ENCODE measurements at regions not wholly inside any gene's neighbourhood (a gene's known extent, or its start where the extent isn't known, plus 50 kb on each side); places are given as distances from the start of the nearest gene placed in this dataset.
"Not testable (repeated sequence)": the region's sequence is repeated elsewhere in the genome, so short reads cannot be mapped to it uniquely, and the experiment has no call there.

DNA sequence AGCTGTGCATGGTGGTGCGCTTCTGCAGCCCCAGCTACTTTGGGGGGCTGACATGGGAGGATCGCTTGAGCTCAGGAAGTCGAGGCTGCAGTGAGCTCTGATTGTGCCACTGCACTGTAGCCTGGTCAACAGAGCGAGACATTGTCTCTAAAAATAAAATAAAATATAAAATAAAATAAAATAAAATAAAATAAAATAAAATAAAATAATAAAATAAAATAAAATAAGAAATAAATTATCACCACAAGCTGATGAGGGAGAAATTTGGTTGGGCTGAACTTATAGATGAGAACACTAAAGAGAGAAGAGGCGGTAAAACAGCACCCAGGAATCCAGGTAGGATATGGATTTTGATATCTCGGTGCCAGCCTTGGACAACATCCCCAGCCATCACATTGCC lies 933.7 kb downstream of the NLGN4X start:
- DNase-seq: no peak
- Mint-ChIP-seq H3K36me3 (ENCODE audit: insufficient read depth, unreplicated experiment) (no peaks in the 10 kb centered on the region), H3K9me3 (ENCODE audit: unreplicated experiment) (no peaks in the 10 kb centered on the region), H3K4me1 (ENCODE audit: low read depth, unreplicated experiment) (no peaks in the 10 kb centered on the region), H3K27ac (ENCODE audit: unreplicated experiment) (no peak overlapping the region), H3K4me3 (ENCODE audit: unreplicated experiment) (no peak overlapping the region), H3K27me3 (ENCODE audit: insufficient read depth, unreplicated experiment) (no peaks in the 10 kb centered on the region)
- intact Hi-C loops (cut with micrococcal nuclease; ENCODE audit: unreplicated experiment): no loop called here
- Histone ChIP-seq H3K27me3 (replicated peaks; ENCODE audit: control insufficient read depth, insufficient read depth, low read length) (no peaks in the 10 kb centered on the region), H3K4me1 (no peaks in the 10 kb centered on the region), H3K36me3 (ENCODE audit: control insufficient read depth, insufficient read depth, low read length) (no peaks in the 10 kb centered on the region), H3K4me3 (ENCODE audit: low read depth, low read length) (no peak overlapping the region), H3K9me3 (no peaks in the 10 kb centered on the region)
- ChIA-PET POLR2A (no interaction called here), CTCF (no interaction called here)
- BruUV-seq (replicated peaks): no TSS peak
- TF ChIP-seq, protein P1, sequence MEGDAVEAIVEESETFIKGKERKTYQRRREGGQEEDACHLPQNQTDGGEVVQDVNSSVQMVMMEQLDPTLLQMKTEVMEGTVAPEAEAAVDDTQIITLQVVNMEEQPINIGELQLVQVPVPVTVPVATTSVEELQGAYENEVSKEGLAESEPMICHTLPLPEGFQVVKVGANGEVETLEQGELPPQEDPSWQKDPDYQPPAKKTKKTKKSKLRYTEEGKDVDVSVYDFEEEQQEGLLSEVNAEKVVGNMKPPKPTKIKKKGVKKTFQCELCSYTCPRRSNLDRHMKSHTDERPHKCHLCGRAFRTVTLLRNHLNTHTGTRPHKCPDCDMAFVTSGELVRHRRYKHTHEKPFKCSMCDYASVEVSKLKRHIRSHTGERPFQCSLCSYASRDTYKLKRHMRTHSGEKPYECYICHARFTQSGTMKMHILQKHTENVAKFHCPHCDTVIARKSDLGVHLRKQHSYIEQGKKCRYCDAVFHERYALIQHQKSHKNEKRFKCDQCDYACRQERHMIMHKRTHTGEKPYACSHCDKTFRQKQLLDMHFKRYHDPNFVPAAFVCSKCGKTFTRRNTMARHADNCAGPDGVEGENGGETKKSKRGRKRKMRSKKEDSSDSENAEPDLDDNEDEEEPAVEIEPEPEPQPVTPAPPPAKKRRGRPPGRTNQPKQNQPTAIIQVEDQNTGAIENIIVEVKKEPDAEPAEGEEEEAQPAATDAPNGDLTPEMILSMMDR (IDR thresholded peaks at IDR 0.05; ENCODE audit: insufficient read depth in 1 of 2, low read depth in 1 of 2, low read length in 1 of 2, severe bottlenecking in 1 of 2, unreplicated experiment in 1 of 2): no peak

DNA sequence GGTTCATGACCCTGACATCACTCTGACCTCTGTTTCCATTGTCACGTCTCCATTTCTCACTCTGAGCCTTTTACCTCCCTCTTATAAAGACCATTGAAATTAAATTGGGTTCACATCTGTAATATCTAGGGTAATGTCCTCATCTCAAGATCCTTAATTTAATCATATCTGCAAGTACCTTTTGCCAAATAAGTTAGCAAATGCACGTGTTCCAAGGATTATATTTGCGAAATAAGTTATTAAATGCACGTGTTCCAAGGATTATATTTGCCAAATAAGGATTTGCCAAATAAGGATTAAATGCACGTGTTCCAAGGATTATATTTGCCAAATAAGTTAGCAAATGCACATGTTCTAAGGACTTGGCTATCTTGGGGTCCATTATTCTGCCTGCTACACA lies 938.0 kb downstream of the NLGN4X start:
- H3K4me3 ChIP-seq (ENCODE audit: low read depth, low read length): no peak overlapping the region
- CTCF ChIA-PET: no interaction called here
- H3K27me3 Mint-ChIP-seq (ENCODE audit: insufficient read depth, unreplicated experiment): no peaks in the 10 kb centered on the region
- no peaks in the 10 kb centered on the region for H3K36me3 ChIP-seq (ENCODE audit: control insufficient read depth, insufficient read depth, low read length)
- H3K9me3 Mint-ChIP-seq (ENCODE audit: unreplicated experiment): peaks cover 10% of the 10 kb centered on the region
- H3K4me1 Mint-ChIP-seq (ENCODE audit: low read depth, unreplicated experiment): no peaks in the 10 kb centered on the region
- H3K4me1 ChIP-seq: no peaks in the 10 kb centered on the region
- intact Hi-C loops (cut with micrococcal nuclease; ENCODE audit: unreplicated experiment): no loop called here
- H3K27ac Mint-ChIP-seq (ENCODE audit: unreplicated experiment): no peak overlapping the region
- no peak for DNase-seq
- H3K9me3 ChIP-seq: no peaks in the 10 kb centered on the region
- no TSS peak for BruUV-seq (replicated peaks)
- no peaks in the 10 kb centered on the region for H3K27me3 ChIP-seq (replicated peaks; ENCODE audit: control insufficient read depth, insufficient read depth, low read length)
- H3K36me3 Mint-ChIP-seq (ENCODE audit: insufficient read depth, unreplicated experiment): no peaks in the 10 kb centered on the region
- H3K4me3 Mint-ChIP-seq (ENCODE audit: unreplicated experiment): no peak overlapping the region
- POLR2A ChIA-PET: no interaction called here
- TF ChIP-seq, protein P1 (IDR thresholded peaks at IDR 0.05; ENCODE audit: insufficient read depth in 1 of 2, low read depth in 1 of 2, low read length in 1 of 2, severe bottlenecking in 1 of 2, unreplicated experiment in 1 of 2): no peak

DNA sequence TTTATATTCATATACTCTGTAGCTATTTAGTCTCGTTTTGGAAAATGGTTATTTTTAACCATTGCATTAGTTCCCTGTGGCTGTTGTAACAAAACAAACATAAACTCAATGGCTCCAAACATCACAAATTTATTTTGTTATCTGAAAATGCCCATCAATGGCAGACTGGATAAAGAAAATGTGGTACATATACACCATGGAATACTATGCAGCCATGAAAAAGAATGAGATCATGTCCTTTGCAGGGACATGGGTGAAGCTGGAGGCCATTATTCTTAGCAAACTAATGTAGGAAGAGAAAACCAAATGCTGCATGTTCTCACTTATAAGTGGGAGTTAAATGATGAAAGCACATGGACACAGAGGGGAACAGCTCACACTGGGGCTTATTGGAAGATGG lies 938.7 kb downstream of the NLGN4X start:
- H3K4me3 Mint-ChIP-seq (ENCODE audit: unreplicated experiment); POLR2A ChIA-PET; H3K27me3 ChIP-seq (replicated peaks; ENCODE audit: control insufficient read depth, insufficient read depth, low read length); H3K27me3 Mint-ChIP-seq (ENCODE audit: insufficient read depth, unreplicated experiment); H3K36me3 ChIP-seq (ENCODE audit: control insufficient read depth, insufficient read depth, low read length); intact Hi-C loops (cut with micrococcal nuclease; ENCODE audit: unreplicated experiment); CTCF ChIA-PET; BruUV-seq (replicated peaks); H3K4me1 Mint-ChIP-seq (ENCODE audit: low read depth, unreplicated experiment); H3K4me1 ChIP-seq; DNase-seq; H3K9me3 ChIP-seq; H3K36me3 Mint-ChIP-seq (ENCODE audit: insufficient read depth, unreplicated experiment); H3K4me3 ChIP-seq (ENCODE audit: low read depth, low read length); H3K27ac Mint-ChIP-seq (ENCODE audit: unreplicated experiment): not testable (repeated sequence)
- peaks cover 10% of the 10 kb centered on the region for H3K9me3 Mint-ChIP-seq (ENCODE audit: unreplicated experiment)

DNA sequence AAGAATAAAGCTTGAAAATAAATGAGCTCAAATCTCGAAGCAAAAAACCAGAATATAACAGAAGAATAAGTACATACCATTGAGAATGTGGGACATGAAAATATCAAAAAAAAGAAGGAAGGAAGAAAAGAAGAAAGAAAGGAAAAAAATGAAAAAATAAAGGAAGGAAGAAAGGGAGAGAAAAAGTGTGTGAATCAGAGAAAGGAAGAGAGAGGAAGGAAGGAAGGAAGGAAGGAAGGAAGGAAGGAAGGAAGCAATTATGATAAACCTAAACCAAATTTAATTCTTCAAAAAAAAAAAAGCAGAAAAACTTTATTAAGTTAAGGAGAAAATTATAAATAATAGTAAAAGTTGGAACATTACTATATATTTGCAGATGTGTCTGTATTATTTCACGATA lies 949.8 kb downstream of the NLGN4X start:
- Mint-ChIP-seq H3K4me3 (ENCODE audit: unreplicated experiment) (no peak overlapping the region), H3K36me3 (ENCODE audit: insufficient read depth, unreplicated experiment) (no peaks in the 10 kb centered on the region), H3K9me3 (ENCODE audit: unreplicated experiment) (no peaks in the 10 kb centered on the region), H3K4me1 (ENCODE audit: low read depth, unreplicated experiment) (no peaks in the 10 kb centered on the region), H3K27ac (ENCODE audit: unreplicated experiment) (no peak overlapping the region), H3K27me3 (ENCODE audit: insufficient read depth, unreplicated experiment) (peaks cover 3% of the 10 kb centered on the region)
- CTCF ChIA-PET: no interaction called here
- H3K4me1 ChIP-seq: no peaks in the 10 kb centered on the region
- H3K4me3 ChIP-seq (ENCODE audit: low read depth, low read length): no peak overlapping the region
- intact Hi-C loops (cut with micrococcal nuclease; ENCODE audit: unreplicated experiment): no loop called here
- H3K27me3 ChIP-seq (replicated peaks; ENCODE audit: control insufficient read depth, insufficient read depth, low read length): no peaks in the 10 kb centered on the region
- H3K36me3 ChIP-seq (ENCODE audit: control insufficient read depth, insufficient read depth, low read length): no peaks in the 10 kb centered on the region
- no peaks in the 10 kb centered on the region for H3K9me3 ChIP-seq
- TF ChIP-seq, protein P1 (IDR thresholded peaks at IDR 0.05; ENCODE audit: insufficient read depth in 1 of 2, low read depth in 1 of 2, low read length in 1 of 2, severe bottlenecking in 1 of 2, unreplicated experiment in 1 of 2): no peak
- no TSS peak for BruUV-seq (replicated peaks)
- DNase-seq: no peak
- POLR2A ChIA-PET: no interaction called here
